ENCODE measurements at regions not wholly inside any gene's neighbourhood (a gene's known extent, or its start where the extent isn't known, plus 50 kb on each side); places are given as distances from the start of the nearest gene placed in this dataset.

GRCh38 chr5:33195431-33196165, 245.2 kb upstream of the TARS1 start:
- TF ChIP-seq, protein P1, sequence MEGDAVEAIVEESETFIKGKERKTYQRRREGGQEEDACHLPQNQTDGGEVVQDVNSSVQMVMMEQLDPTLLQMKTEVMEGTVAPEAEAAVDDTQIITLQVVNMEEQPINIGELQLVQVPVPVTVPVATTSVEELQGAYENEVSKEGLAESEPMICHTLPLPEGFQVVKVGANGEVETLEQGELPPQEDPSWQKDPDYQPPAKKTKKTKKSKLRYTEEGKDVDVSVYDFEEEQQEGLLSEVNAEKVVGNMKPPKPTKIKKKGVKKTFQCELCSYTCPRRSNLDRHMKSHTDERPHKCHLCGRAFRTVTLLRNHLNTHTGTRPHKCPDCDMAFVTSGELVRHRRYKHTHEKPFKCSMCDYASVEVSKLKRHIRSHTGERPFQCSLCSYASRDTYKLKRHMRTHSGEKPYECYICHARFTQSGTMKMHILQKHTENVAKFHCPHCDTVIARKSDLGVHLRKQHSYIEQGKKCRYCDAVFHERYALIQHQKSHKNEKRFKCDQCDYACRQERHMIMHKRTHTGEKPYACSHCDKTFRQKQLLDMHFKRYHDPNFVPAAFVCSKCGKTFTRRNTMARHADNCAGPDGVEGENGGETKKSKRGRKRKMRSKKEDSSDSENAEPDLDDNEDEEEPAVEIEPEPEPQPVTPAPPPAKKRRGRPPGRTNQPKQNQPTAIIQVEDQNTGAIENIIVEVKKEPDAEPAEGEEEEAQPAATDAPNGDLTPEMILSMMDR (IDR thresholded peaks at IDR 0.05; ENCODE audit: low read depth, low read length, poor library complexity, severe bottlenecking) = no peak
- TF ChIP-seq EZH2phosphoT487 (IDR thresholded peaks at IDR 0.05; ENCODE audit: borderline replicate concordance, low read length) = no peak

All from DOHH2 (cell line).